GM21619 (cell line): ENCODE measurements at regions not wholly inside any gene's neighbourhood (a gene's known extent, or its start where the extent isn't known, plus 50 kb on each side); places are given as distances from the start of the nearest gene placed in this dataset.
"Not testable (repeated sequence)": the region's sequence is repeated elsewhere in the genome, so short reads cannot be mapped to it uniquely, and the experiment has no call there.

Experiments
- ATAC-seq: cut with Tn5 transposase; IDR thresholded peaks from one replicate; pipeline ENCODE4 v1.9.1; 2021; ENCODE audit not compliant: unreplicated experiment

DNA sequence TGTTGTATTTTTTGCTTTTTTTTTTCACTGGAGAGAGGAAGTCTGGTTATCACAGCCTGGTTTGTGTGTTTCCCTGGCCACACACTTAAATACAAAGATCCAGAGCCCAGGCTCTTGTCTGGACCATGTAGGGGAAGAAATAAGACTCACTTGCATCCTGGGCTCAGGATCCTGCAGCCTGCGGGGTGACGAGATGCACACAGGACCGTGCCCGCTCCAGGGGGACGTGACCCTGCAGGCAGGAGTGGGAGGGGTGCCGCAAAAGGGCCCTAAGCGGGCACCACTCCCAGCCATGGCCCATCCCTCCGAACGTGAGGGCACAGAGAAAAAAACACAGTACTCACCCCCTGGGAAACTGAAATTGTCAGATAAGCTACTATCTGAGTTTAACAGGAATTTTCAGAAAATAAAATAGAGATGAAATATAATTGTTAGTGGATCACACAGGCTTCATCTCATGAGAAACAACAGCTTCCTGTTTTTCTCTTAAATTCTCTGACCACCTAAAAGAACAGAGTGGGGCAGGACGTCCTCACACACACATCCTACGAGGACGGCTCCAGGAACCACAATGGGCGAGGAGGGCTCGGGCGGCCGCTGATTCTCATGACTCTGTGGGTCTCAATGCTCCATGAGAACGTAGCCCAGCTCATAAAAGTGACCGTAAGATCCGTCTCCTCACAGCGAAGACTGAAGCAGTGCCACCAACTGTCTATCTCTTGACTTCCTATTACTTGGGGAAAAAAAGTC, 142.6 kb upstream of the ALKAL2 start:
- ATAC-seq: no peak

GRCh38 chr2:429575-430254, 141.8 kb upstream of the ALKAL2 start:
- no peak for ATAC-seq

DNA sequence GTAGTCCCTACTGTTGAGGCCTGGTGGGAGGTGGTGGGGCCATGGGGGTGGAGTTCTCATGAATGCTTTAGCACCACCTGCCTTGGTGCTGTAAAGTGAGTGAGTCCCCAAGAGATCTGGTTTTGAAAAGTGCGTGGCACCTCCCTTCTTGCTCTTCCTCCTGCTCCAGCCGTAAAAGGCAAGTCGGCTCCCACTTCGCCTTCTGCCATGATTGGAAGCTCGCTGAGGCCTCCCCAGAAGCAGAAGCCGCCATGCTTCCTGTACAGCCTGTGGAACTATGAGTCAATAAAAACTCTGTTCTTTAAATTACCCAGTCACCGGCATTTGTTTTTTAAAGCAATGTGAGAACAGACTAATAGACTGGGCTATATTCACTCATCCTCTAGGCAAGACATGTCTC, 141.3 kb upstream of the ALKAL2 start:
- no peak for ATAC-seq

- ATAC-seq: no peak
Observed at GRCh38 chr2:428591-428990, 140.7 kb upstream of the ALKAL2 start.

DNA sequence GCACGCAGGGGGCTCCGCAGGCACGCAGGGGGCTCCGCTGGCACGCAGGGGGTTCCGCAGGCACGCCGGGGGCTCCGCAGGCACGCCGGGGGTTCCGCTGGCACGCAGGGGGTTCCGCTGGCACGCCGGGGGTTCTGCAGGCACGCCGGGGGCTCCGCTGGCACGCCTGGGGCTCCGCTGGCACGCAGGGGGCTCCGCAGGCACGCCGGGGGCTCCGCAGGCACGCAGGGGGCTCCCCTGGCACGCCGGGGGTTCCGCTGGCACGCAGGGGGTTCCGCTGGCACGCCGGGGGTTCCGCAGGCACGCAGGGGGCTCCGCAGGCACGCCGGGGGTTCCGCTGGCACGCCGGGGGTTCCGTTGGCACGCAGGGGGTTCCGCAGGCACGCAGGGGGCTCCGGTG, 138.8 kb upstream of the ALKAL2 start:
- ATAC-seq: not testable (repeated sequence)

DNA sequence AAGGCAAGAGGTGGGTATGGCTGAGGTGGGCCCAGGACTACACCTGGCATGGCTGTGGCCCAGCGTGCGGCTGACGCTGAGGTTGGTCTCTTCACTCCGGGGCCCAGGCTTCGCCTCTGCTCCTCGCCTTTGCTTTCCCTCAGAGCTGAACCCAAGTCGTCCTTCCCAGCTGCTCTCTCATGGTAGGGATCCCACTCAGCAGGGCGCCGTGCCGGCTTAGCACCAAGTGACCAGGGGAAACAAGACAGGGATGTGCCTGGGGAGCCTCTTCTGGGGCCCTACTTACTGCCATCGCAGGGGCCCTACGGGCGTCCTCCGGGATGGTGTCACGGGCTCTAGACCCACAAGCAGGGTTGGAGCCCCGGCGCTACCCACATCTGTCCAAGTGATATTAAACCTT, 138.1 kb upstream of the ALKAL2 start:
- no peak for ATAC-seq

DNA sequence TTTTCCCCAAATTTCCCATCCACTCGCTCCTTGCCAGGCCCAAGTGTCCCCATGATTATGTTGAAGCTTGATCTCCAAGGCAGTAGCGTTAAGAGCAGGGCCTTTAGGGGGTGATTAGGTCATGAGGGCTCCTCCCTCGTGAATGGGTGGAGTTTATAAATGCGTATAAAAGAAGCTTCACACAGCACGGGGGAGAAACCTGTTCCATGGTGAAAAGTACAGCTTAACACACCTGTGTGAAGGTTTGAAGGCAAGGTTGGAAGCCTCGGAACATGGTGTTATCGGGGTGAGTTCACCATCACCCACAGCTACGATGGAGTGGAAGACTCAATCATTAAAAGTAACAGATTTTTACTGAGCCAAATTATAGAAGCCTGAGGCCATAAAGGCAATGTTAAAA, 137.4 kb upstream of the ALKAL2 start:
- ATAC-seq: no peak

GRCh38 chr2:424306-425171, 136.6 kb upstream of the ALKAL2 start:
- ATAC-seq: no peak

DNA sequence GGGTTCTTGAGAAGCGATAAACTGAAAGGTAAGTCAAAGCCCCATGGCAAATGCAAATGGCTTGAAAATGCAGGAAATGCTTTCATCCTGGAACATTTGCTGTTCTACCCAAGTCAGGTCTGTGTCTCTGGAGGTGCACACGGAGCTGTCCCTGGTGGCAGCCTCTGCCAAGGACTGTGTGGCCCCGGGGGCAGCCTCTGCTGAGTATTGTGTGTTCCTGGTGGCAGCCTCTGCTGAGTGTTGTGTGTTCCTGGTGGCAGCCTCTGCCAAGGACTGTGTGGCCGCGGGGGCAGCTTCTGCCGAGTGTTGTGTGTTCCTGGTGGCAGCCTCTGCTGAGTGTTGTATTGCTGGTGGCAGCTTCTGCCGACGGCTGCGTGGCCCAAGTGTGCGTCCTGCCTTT, 135.6 kb upstream of the ALKAL2 start:
- no peak for ATAC-seq

- no peak for ATAC-seq
Observed at GRCh38 chr2:422676-423435, 135.0 kb upstream of the ALKAL2 start.

DNA sequence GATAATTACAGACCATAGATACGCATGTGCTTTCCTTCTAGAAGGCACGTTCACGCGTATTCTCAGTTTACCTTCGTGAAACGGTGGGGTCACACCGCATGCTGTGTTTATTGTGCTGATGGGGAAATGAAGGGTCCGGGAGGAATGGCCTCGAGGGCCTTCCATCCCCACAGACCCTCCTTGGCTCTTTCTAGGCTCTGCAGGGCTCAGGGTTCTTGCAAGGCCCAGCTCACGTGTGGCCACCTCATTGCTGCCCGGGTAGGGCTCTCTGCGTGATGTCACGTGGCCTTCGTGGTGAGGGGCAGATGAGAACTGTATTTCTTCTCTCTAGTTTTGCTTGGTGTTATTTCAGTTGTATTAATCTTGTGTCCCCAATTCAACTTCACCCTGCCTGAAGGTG, 133.5 kb upstream of the ALKAL2 start:
- ATAC-seq: no peak

GRCh38 chr2:419687-420317, 131.9 kb upstream of the ALKAL2 start:
- no peak for ATAC-seq

GRCh38 chr2:417662-418061, 129.8 kb upstream of the ALKAL2 start:
- no peak for ATAC-seq

DNA sequence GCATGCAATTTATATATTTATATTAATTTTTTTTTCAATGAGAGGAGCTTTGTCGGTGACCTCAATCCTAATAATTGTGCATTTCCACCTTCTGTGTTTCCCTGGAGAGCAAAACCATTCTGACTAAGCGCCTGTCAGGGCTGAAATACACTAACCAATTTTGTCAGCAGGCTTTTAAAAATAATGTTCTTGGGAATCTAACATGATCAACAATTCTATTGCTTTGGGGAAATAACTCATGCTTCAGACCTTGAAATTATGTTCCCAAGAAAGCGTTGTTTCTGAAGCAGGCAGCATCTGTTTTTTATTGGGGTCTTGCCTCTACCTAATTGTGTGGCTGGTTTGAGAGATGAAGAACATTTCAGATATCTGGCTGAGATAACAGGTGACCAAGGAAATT, 129.1 kb upstream of the ALKAL2 start:
- ATAC-seq: no peak

DNA sequence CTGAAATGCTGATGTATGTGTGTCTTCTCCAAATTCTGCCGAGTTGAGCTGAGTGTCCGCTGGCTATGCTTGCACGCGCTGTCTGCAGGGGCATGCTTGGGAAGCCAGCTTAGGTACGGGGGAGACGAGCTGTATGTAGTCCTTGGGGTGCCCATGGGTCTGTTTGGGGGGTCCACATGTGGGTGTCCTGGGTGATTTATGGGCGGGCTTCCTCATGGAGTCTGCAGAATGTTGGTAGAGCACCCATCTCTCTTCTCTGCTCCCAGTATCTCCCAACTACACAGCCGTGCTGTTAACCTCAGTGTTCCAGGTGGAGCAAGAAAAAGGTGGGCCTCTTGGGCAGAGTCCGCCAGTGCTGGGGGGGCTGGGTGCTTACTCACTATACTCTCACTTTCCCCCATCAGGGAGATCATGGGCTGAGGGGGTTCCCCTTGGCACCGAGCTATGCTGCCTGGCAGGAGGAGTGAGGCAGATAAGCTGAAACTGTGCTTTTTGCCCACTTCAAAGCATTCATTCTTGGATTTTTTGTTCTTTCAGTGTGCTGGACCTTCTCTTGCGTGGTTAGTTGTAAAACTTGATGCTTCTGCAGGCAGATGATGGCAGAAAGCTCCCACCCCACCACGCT, 128.2 kb upstream of the ALKAL2 start:
- no peak for ATAC-seq

- ATAC-seq: no peak
Observed at GRCh38 chr2:409523-409922, 121.6 kb upstream of the ALKAL2 start.

DNA sequence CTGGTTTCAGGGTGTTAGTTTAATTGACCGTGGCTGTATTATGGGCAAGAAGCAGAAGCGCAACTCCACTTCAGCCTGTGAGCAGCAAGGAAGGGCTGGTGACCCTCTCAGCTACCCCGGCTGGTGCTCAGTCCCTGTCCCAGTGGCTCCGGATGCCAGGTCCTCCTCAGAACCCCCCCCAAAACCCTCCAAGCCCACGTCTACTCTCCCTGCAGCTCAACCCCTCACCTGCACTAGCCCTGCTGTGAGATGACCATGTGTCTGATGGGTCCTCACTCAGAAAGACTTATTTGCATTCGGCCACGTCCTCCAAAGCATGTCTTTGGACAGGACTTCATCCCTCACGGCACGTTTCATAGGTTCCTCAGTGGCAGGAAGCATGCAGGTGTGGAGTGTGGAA, 119.7 kb upstream of the ALKAL2 start:
- no peak for ATAC-seq

DNA sequence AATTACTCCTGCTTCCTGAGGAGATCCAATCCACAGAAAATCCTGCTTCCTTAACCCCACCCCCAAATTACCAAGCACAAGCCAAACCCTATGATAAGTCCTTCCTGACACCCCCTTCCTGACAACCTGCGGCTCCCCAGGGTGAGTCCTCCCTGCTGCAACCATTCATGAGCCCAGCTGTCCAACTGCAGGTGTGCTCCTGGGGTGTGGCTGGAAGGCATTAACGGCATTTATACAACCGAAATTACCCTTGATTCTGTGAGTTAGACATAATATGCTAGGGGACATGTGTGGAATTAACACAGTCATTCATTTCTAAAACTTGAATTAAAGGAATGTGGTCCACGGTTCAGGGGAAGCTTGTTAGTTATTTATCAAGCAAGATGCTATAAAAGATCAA, 119.0 kb upstream of the ALKAL2 start:
- no peak for ATAC-seq

DNA sequence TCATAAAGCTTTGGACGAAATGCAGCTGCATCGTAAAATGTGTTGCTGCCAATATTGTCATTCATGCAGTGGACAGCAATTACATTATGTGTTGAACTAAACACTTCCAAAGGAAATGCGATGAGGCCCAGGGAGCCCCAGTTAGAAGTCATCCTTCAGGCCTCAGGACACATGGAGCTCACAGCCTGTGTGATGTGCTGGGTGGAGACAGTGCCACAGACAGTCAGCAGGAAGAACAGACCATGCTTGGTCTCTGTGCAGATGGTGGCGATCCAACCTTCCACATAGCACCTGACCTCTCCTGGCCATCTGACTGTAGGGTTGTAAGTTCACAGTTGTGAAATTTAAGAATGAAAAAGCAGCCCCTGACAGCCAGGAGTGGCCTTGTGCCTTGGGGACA, 118.3 kb upstream of the ALKAL2 start:
- no peak for ATAC-seq

DNA sequence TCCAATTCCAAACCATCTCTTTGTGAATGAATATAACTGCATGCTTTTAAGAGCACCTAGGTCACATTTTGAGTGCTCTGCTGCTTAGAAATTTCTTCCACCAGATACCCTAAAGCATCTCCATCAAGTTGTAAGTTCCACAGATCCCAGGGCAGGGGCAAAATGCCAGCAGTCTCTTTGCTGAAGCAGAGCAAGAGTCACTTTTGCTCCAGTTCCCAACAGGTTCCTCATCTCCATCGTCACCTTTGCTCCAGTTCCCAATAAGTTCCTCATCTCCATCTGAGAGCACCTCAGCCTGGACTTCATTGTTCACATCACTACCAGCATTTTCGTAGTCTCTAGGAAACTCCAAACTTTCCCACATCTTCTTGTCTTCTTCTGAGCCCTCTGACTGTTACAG, 116.7 kb upstream of the ALKAL2 start:
- ATAC-seq: no peak
